GM19240 (cell line): ENCODE measurements at regions not wholly inside any gene's neighbourhood (a gene's known extent, or its start where the extent isn't known, plus 50 kb on each side); places are given as distances from the start of the nearest gene placed in this dataset.

ENCODE experiments used
- DNase-seq: peaks from one replicate; pipeline ENCODE4 v3.0.0; 2011; ENCODE audit warnings: low spot score; ENCODE audit not compliant: insufficient read length

- no peak for DNase-seq
Measured at GRCh38 chr6:144721232-144721631, 436.1 kb downstream of the UTRN start.

GRCh38 chr6:144722154-144722737, 437.1 kb downstream of the UTRN start:
- DNase-seq, result no peak

DNA sequence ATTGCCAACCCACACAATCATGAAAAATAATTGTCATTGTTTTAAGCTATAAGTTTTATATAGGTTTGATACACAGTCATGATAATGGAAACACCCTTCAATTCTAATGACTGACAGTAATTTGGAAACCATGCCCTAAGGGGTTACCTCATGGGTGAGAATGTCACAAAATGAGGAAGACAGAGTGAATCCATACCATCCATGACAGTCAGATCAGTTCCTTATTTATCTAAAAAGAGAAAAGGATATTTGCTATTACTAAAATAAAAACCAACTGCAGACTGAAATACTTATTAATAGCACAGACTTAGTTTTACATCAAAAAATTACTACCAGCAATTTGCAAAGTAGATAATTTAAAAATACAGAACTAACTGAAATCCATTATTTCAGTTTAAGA, 437.8 kb downstream of the UTRN start:
- DNase-seq, result no peak

DNA sequence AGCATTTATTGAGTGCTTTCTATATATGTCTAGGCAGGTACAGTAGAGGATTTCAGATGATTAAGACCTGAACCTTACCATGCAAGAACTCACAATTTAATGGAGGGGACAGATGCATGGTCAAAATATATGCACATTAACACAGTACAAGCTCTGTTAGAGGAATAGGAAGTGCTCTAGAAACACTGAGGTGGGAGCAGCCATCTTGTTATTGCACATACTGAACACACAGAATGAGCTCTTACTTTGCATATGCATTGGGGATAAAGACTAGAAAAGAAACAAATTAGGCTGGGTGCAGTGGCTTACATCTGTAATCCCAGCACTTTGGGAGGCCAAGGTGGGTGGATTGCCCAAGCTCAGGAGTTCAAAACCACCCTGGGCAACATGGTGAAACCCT, 438.3 kb downstream of the UTRN start:
- DNase-seq, result no peak

- no peak for DNase-seq
Measured at GRCh38 chr6:144724818-144725217, 439.7 kb downstream of the UTRN start.

DNA sequence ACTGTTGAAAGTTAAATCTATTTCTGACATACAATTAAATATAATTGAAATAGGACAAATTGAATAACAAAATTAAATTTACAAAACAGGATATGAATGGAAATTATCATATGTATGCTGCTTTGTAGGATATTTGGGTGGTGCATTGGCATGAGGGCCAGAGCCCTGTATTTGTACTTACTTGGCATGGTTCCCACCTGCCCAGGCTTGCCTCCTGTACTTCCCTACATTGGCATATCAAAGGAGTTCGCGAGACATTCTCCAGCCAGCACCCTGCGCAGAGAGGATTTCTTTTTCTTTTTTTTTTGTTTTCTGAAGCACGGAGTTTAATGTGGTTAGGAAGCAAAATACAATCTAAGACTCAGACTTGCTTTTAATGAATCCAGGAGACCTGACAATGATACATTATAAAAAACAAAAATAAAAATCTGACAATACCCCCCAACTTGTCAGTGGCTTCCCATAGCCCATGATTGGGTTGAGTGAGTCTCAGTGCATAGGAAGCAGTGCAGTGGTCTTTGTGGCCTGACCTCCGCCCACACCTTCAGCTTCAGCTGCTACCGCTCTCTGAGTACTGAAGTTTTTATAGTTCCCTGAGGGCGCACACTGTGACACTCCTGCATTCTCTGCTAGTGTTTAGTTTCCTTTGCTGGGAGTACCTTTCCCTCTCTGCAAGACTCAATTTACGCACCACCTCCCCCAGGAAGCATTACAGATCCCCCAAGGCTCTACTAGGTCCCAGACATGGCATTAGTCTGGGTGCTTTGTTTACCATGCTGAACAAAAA, 440.8 kb downstream of the UTRN start:
- no peak for DNase-seq

DNA sequence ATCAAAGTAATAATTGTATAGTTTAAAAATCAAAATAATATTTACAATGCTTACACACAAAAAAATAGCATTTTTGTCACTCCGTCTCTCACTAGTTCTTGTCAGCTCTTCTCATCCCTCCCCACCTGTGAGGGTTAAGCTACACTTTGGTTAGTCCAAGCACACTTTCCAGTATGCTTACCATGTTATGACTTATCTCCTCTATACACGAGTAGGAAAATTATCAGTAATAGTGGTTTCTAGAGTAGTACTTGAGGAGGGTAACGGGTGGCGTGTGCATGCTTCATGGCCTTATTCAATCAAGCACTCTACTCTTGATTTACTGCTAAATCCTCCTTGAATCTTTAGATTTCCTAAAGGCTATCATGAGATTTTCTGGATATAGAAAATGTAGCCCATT, 443.7 kb downstream of the UTRN start:
- no peak for DNase-seq

GRCh38 chr6:144729502-144729901, 444.4 kb downstream of the UTRN start:
- no peak for DNase-seq

- DNase-seq, result no peak
Measured at GRCh38 chr6:144730088-144730645, 445.0 kb downstream of the UTRN start.

DNA sequence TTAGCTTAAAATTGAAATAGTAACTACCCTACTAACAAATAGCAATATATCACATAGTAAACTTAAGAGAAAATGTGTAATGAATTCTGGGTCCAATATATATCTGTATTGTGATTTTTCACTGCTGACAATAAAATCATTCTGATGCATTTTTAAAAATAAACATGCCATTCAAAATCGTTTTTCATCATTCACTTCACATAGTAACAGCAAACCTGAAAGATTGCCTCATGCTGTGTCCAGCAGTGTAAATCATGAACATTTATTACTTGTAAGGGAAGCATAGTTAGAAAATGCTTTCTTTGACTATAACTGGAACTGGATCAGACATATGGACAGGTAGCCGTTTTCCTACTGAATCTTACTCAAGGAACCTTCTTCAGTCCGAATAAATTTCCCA, 446.1 kb downstream of the UTRN start:
- no peak for DNase-seq

DNA sequence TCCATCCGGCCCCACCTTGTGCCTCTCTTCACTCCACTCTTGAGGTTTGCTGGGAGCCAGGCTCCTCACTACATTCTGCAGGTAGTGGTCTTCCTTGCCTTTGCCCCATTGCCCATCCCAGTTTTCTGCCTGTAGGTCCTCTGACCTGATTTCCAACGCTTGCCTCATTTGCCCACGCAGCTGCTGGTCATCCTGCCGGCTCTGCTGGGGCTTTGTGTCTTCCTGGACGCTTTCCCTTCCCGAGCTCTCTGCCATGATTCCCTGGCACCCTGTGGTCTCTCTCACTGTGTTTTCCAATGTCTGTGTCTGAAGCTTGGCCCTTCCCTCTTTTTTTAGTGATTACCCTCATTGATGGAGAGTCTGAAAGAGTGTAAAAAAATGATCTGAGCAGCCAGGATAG, 451.6 kb downstream of the UTRN start:
- no peak for DNase-seq

- DNase-seq, result no peak
Measured at GRCh38 chr6:144737998-144738397, 452.9 kb downstream of the UTRN start.

DNA sequence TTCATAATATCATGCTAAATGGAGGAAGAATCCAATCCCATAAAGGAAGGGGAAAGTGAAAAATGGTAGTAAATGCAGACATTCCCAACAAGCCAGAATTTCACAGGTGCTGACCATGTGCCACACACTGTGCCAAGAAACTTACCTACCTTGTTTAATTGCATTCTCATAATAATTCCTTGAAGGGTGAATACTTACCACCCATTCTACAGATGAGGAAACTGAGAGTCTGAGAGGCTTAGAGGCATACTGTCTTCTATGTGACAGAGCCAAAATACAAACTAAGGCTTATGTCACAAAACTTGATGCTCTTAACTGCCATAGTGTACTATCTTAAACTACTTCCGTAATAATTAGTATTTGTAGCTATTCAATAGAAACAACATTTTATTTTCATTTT, 454.7 kb downstream of the UTRN start:
- no peak for DNase-seq

GRCh38 chr6:144741659-144742058, 456.5 kb downstream of the UTRN start:
- DNase-seq, result no peak

DNA sequence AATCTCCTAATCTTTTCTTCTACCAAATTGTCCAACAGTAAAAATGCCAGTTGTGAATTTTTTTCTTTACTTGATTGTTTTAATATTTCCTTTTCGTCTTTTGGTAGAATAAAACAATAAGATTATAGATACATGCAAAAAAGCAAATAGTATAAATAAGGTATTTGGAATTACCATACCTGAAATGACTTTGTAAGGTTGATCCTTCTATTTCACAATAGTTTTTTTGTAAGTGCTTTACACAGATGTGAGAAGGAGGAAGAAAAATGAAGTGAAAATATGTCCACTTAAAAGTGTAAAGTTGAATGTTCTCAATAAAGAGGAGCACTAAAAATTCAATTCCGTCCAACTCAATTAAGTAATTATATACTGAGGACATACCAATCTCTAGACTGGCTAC, 457.6 kb downstream of the UTRN start:
- no peak for DNase-seq

- DNase-seq, result no peak
Measured at GRCh38 chr6:144744720-144745119, 459.6 kb downstream of the UTRN start.

GRCh38 chr6:144745439-144745838, 460.3 kb downstream of the UTRN start:
- DNase-seq, result no peak

- no peak for DNase-seq
Measured at GRCh38 chr6:144746902-144747469, 461.9 kb downstream of the UTRN start.

DNA sequence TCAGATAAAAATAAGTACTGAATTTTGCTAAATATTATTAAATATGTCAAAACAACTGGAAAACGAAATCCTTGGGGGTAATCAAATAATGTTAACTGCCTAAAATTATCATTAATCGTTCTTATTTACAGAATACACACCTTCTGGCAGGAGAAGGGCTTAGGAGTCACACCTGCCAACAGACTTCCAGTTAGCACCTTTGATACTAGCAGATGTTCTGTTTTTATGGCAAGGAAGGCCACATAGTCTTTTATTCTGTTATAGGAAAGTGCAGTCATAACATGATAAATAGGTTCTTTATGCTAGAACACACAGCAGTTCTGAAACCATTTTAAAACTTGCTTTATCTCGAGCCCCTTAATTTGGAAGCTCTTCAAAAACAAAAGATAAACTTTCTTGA, 464.1 kb downstream of the UTRN start:
- no peak for DNase-seq

DNA sequence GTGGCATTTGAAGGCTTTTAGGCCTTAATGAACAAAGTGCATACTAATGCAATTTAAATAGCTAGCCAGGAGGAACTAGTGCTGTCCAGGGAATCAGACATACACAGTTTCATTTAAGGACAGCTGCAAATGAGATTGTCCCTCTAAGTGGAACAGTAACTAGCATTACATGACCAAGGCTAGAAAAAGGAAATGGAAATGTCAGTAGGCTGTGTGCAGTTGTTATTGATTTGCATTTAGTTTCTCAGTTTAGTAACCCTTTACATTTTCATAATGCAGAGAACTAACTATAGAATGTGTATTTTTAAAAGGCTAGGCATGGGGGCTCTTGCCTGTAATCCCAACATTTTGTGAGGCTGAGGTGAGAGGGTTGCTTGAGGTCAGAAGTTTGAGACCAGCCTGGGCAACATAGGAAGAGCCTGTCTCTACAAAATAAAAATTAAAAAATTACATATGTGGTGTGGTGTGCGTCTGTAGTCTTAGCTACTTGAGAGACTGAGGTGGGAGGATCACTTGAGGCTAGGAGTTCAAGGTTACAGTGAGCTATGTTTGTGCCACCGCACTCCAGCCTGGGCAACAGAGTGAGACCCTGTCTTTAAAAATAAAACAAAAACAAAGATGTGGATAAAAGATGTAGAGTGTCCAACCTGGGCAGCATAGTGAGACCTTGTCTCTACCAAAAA, 468.0 kb downstream of the UTRN start:
- DNase-seq, result no peak

DNA sequence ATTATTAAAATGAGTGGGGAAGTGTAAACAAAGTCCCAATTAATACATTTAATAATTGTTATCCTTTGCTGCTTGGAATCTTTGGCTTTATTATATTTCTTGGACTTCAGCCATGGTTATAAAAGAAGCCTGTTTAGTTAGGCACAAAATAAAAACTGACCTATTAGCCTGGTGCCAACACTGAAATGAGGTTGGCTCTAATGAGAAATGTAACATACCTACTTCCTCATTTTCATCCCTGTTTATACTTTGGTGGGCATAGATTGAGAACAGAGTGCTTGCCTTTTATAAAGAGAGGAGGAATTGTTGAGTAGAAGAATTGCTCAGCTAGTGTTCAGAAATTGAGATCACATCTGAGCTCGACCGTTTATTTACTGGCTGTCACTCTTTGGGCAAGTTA, 471.3 kb downstream of the UTRN start:
- no peak for DNase-seq

GRCh38 chr6:144757299-144757698, 472.2 kb downstream of the UTRN start:
- no peak for DNase-seq
